ENCODE measurements at regions not wholly inside any gene's neighbourhood (a gene's known extent, or its start where the extent isn't known, plus 50 kb on each side); places are given as distances from the start of the nearest gene placed in this dataset.
"Not testable (repeated sequence)": the region's sequence is repeated elsewhere in the genome, so short reads cannot be mapped to it uniquely, and the experiment has no call there.

DNA sequence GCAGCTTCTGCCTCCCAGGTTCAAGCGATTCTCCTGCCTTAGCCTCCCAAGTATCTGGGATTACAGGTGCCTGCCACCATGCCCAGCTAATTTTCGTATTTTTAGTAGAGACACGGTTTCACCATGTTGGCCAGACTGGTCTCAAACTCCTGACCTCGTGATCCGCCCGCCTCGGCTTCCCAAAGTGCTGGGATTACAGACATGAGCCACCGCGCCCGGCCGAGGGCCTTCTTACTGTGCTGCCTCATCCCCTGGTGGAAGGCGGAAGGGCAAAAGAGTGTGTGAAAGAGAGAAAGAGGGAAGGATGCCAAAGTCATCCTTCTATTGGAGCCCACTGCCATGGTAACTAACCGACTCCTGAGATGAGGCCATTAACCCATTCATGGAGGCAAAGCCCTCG, 399.4 kb upstream of the TENM3 start:
- TF ChIP-seq POLR2AphosphoS5 (IDR thresholded peaks at IDR 0.05; ENCODE audit: borderline replicate concordance, low read depth, low read length); FOXP2 (optimal IDR thresholded peaks at IDR 0.05; ENCODE audit: control extremely low read depth, extremely low read length, insufficient read depth); EZH2 (IDR thresholded peaks at IDR 0.05): not testable (repeated sequence)
